Loucy (cell line): ENCODE measurements at regions not wholly inside any gene's neighbourhood (a gene's known extent, or its start where the extent isn't known, plus 50 kb on each side); places are given as distances from the start of the nearest gene placed in this dataset.

Source experiments
- CTCF ChIP-seq: fragments of 200-600 bp; sonication (generic); conservative IDR thresholded peaks from 2 replicates; pipeline ENCODE4 v1.5.1; 2014; ENCODE audit warnings: mild to moderate bottlenecking, antibody characterized with exemption, low read length
- EZH2phosphoT487 ChIP-seq: fragments of 200-600 bp; IDR thresholded peaks from 2 replicates; pipeline ENCODE4 v1.6.1; 2018; ENCODE audit warnings: antibody characterized with exemption, mild to moderate bottlenecking, moderate library complexity, borderline replicate concordance

GRCh38 chr11:80967649-80968048, 1526.8 kb upstream of the TENM4 start:
- TF ChIP-seq CTCF (no peak), EZH2phosphoT487 (no peak)
